ENCODE measurements at regions not wholly inside any gene's neighbourhood (a gene's known extent, or its start where the extent isn't known, plus 50 kb on each side); places are given as distances from the start of the nearest gene placed in this dataset.

GRCh38 chr5:4319478-4320128 lies 724.0 kb downstream of the IRX1 start:
- TF ChIP-seq, protein P1, sequence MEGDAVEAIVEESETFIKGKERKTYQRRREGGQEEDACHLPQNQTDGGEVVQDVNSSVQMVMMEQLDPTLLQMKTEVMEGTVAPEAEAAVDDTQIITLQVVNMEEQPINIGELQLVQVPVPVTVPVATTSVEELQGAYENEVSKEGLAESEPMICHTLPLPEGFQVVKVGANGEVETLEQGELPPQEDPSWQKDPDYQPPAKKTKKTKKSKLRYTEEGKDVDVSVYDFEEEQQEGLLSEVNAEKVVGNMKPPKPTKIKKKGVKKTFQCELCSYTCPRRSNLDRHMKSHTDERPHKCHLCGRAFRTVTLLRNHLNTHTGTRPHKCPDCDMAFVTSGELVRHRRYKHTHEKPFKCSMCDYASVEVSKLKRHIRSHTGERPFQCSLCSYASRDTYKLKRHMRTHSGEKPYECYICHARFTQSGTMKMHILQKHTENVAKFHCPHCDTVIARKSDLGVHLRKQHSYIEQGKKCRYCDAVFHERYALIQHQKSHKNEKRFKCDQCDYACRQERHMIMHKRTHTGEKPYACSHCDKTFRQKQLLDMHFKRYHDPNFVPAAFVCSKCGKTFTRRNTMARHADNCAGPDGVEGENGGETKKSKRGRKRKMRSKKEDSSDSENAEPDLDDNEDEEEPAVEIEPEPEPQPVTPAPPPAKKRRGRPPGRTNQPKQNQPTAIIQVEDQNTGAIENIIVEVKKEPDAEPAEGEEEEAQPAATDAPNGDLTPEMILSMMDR (conservative IDR thresholded peaks at IDR 0.05; ENCODE audit: control insufficient read depth, insufficient read depth, low read depth, low read length), result no peak
- no peak for DNase-seq (ENCODE audit: low read depth)
- H3K4me3 ChIP-seq (ENCODE audit: control insufficient read depth, low read depth, low read length), result no peak overlapping the region

DNA sequence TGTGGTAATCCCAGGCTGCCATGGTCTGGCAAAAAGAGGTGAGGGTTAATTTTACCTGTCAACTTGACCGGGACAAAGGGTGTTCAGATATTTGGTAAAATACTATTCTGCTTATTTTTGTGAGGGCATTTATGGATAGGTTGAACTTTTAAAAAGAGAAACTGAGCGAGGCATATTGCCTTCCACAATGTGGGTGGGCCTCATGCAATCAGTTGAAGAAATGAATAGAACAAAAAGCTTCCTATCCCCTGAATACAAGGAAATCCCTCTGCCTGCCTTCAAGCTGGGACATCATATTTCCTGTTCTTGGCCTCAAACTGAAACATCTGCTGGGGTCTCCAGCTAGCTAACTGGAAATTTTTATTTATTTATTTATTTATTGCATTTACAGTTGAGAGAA lies 734.7 kb downstream of the IRX1 start:
- no peak for DNase-seq (ENCODE audit: low read depth)
- TF ChIP-seq, protein P1 (conservative IDR thresholded peaks at IDR 0.05; ENCODE audit: control insufficient read depth, insufficient read depth, low read depth, low read length), result no peak
- H3K4me3 ChIP-seq (ENCODE audit: control insufficient read depth, low read depth, low read length), result no peak overlapping the region

DNA sequence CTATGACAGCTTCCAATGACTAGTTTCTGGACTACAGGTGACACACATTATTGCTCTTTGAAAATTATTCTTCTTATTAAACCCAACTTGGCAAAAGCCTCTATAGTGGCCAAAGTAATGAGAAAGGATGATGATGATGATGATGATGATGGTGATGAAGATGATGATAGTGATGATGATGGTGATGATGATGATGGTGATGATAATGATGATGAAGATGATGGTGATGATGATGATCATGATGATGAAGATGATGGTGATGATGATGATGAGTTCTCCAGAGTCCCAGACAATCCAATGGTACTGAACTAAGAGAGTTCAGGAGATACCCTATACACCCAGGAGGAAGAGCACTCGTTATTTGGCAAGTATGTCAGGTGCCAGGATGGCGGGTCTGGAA lies 739.4 kb downstream of the IRX1 start:
- no peak for DNase-seq (ENCODE audit: low read depth)
- TF ChIP-seq, protein P1 (conservative IDR thresholded peaks at IDR 0.05; ENCODE audit: control insufficient read depth, insufficient read depth, low read depth, low read length), result no peak
- H3K4me3 ChIP-seq (ENCODE audit: control insufficient read depth, low read depth, low read length), result no peak overlapping the region

DNA sequence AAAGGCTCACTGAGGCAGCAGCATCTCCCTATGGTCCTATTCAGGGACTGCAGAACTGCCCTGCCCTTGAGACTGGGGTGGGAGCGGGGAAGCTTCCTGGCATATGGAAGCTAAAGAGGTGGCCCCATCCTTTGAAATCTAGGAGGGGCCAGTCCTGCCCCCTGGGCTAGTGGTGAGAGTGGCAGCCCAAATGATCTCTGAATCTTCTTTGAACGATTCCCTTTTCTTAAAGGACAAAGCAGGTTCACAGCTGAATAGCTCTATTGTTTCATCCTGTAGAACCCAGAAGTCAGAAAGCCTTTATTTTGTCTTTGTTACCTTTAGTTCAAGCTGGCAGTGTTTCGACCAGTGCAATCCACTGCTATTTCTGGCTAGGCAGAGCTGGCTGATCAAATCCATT lies 741.9 kb downstream of the IRX1 start:
- TF ChIP-seq, protein P1 (conservative IDR thresholded peaks at IDR 0.05; ENCODE audit: control insufficient read depth, insufficient read depth, low read depth, low read length), result no peak
- DNase-seq (ENCODE audit: low read depth), result no peak

DNA sequence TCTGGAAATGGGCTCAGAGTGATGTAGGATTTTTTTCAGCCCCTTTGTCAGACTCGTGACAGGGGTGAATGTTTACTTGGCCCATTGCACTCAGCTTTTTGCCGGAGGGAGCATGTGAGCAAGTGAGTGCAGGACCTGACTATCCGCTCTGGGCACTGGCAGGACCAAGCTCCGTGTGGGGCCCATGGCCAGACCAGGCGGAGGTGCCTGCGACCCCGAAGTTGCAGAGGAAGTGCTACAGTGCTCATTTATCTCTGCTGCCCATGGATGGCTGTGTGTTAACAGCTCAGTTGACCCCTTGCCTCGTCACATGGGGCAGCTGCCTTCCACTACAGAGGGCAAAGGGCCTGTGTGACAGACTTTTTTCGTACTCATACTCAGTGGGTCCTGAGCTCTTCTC lies 744.3 kb downstream of the IRX1 start:
- no peak for DNase-seq (ENCODE audit: low read depth)
- no peak overlapping the region for H3K4me3 ChIP-seq (ENCODE audit: control insufficient read depth, low read depth, low read length)
- TF ChIP-seq, protein P1 (conservative IDR thresholded peaks at IDR 0.05; ENCODE audit: control insufficient read depth, insufficient read depth, low read depth, low read length), result no peak

More for the DNA sequence above, 741.9 kb downstream of the IRX1 start:
- H3K4me3 ChIP-seq (ENCODE audit: control insufficient read depth, low read depth, low read length), result no peak overlapping the region

DNA sequence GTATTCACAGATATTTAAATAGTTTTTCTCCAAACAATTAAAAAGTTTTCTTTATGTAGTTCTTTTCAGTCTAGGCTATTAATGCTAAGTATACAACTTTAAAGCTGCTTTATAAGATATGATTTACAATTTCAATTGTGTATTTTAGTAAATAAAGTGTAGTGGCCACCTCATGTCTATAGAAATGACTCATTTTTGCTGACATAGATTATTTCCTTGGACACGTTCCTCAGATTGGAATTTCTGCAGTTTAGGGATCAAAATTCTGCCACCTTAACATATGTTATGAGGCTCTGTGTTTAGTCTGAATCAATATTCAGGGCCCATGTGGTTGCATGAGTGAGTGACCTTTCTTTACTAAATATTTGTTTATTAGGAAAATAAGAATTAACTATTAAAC lies 750.2 kb downstream of the IRX1 start:
- TF ChIP-seq, protein P1 (conservative IDR thresholded peaks at IDR 0.05; ENCODE audit: control insufficient read depth, insufficient read depth, low read depth, low read length), result no peak
- H3K4me3 ChIP-seq (ENCODE audit: control insufficient read depth, low read depth, low read length), result no peak overlapping the region
- DNase-seq (ENCODE audit: low read depth), result no peak

DNA sequence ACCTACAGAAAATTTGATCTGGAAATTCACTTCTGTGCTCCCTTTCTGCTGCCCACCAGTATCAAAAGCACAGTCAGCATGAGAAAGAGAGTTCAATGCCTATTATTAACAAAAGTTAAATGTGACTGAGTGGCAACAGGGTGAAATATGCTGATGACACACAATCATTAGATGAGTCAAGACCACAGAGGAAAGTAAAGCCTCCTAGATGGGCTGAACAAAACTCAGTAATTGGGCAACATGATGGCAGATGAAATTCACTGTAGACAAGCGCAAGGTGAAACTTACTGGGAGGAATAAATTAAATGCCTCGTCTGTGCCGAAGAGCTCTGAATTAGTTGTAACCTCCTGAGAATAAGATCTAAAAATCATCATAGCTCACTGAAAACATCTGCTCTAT lies 752.8 kb downstream of the IRX1 start:
- no peak overlapping the region for H3K4me3 ChIP-seq (ENCODE audit: control insufficient read depth, low read depth, low read length)

More for the DNA sequence above, 752.8 kb downstream of the IRX1 start:
- TF ChIP-seq, protein P1 (conservative IDR thresholded peaks at IDR 0.05; ENCODE audit: control insufficient read depth, insufficient read depth, low read depth, low read length), result no peak
- no peak for DNase-seq (ENCODE audit: low read depth)
